ENCODE measurements at regions not wholly inside any gene's neighbourhood (a gene's known extent, or its start where the extent isn't known, plus 50 kb on each side); places are given as distances from the start of the nearest gene placed in this dataset.

DNA sequence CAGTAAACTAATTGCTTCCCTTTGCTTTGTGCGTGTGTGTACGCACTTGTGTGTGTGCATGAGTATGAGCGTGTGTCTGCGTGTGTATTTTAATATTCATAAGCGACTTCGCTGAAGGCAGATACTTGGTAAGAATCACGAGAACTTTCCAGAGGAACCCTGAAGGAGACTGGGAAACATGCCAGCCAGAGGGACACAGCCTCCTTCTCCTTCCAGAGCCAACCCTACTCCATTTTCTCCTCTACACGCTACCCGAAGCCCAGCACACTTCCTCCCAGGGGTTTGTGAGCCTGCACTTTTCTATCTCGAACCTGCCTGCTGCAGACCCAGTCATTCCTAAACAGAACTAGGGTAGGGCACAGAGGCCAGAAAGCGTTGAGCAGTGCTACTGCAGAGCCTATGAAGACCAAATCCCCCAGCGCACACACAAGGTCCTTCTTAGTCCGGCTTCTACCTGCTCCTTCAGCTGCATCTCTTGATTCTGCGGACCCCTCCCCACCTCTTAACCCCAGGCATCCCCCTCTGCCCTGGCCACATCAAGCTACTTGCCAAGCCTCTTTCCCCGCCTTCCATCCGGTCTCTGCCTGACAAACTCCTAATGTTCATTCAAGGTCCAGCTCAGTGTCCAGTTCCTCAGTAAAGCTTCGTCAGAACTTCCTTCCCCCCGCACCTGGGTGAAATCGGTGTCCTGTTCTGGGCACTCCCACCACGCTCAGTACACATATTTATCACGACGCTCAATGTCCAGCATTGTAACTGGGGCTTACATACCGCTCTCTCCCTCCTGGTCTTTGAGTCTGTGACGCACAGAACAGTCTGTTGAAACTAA is 191.8 kb downstream of the FAM43A start:
- Histone ChIP-seq H2AFZ (ENCODE audit: low read depth) (no peak overlapping the region), H3K9me3 (no peaks in the 10 kb centered on the region), H3F3A (replicated peaks; ENCODE audit: insufficient read depth) (peaks cover 5% of the 10 kb centered on the region), H3K27ac (ENCODE audit: low read depth in 2 of 2, low read length in 1 of 2) (no peak overlapping the region), H3K4me3 (ENCODE audit: low read depth in 2 of 2, low read length in 1 of 2) (no peak overlapping the region), H3K9me2 (no peaks in the 10 kb centered on the region), H3K4me2 (no peak overlapping the region), H3K36me3 (replicated peaks in 1 of 2; ENCODE audit: control insufficient read depth in 1 of 2, insufficient read depth in 2 of 2, low read length in 1 of 2) (no peaks in the 10 kb centered on the region), H3K4me1 (ENCODE audit: control insufficient read depth in 1 of 2, insufficient read depth in 2 of 2, low read depth in 1 of 2, low read length in 1 of 2) (peaks cover 7 to 25% of the 10 kb centered on the region in 2 experiments), H3K9ac (no peak overlapping the region), H3K27me3 (ENCODE audit: insufficient read depth) (no peaks in the 10 kb centered on the region), H3K79me2 (ENCODE audit: insufficient read depth) (no peaks in the 10 kb centered on the region), H4K20me1 (ENCODE audit: insufficient read depth) (no peaks in the 10 kb centered on the region)
- 86% methylated on average over 24 of the region's 24 CpGs for WGBS (ENCODE audit: low lambda C conversion rate)
- ChIA-PET POLR2A (no interaction called here), CTCF (no interaction called here)
- TF ChIP-seq TEAD4 (IDR thresholded peaks at IDR 0.05; ENCODE audit: borderline replicate concordance, insufficient read depth) (no peak), TCF12 (IDR thresholded peaks at IDR 0.05) (no peak), RCOR1 (IDR thresholded peaks at IDR 0.05; ENCODE audit: low read length) (no peak), CHD2 (IDR thresholded peaks at IDR 0.05; ENCODE audit: low read length, partially characterized antibody) (no peak), RXRA (IDR thresholded peaks at IDR 0.05; ENCODE audit: borderline replicate concordance, low read depth) (no peak), JUND (IDR thresholded peaks at IDR 0.05) (no peak), GABPA (IDR thresholded peaks at IDR 0.05; ENCODE audit: low read depth) (no peak), YY1 (IDR thresholded peaks at IDR 0.05; ENCODE audit: low read depth) (no peak), GATA2 (CRISPR knock-in tag; IDR thresholded peaks at IDR 0.05) (no peak), MXI1 (IDR thresholded peaks at IDR 0.05; ENCODE audit: low read depth, low read length) (no peak)
- TF ChIP-seq, protein P1, sequence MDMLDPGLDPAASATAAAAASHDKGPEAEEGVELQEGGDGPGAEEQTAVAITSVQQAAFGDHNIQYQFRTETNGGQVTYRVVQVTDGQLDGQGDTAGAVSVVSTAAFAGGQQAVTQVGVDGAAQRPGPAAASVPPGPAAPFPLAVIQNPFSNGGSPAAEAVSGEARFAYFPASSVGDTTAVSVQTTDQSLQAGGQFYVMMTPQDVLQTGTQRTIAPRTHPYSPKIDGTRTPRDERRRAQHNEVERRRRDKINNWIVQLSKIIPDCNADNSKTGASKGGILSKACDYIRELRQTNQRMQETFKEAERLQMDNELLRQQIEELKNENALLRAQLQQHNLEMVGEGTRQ (IDR thresholded peaks at IDR 0.05; ENCODE audit: borderline replicate concordance, low read depth, low read length), result no peak
- TF ChIP-seq, protein P2, sequence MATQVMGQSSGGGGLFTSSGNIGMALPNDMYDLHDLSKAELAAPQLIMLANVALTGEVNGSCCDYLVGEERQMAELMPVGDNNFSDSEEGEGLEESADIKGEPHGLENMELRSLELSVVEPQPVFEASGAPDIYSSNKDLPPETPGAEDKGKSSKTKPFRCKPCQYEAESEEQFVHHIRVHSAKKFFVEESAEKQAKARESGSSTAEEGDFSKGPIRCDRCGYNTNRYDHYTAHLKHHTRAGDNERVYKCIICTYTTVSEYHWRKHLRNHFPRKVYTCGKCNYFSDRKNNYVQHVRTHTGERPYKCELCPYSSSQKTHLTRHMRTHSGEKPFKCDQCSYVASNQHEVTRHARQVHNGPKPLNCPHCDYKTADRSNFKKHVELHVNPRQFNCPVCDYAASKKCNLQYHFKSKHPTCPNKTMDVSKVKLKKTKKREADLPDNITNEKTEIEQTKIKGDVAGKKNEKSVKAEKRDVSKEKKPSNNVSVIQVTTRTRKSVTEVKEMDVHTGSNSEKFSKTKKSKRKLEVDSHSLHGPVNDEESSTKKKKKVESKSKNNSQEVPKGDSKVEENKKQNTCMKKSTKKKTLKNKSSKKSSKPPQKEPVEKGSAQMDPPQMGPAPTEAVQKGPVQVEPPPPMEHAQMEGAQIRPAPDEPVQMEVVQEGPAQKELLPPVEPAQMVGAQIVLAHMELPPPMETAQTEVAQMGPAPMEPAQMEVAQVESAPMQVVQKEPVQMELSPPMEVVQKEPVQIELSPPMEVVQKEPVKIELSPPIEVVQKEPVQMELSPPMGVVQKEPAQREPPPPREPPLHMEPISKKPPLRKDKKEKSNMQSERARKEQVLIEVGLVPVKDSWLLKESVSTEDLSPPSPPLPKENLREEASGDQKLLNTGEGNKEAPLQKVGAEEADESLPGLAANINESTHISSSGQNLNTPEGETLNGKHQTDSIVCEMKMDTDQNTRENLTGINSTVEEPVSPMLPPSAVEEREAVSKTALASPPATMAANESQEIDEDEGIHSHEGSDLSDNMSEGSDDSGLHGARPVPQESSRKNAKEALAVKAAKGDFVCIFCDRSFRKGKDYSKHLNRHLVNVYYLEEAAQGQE (IDR thresholded peaks at IDR 0.05; ENCODE audit: low read depth, low read length), result no peak
- TF ChIP-seq, protein P3, sequence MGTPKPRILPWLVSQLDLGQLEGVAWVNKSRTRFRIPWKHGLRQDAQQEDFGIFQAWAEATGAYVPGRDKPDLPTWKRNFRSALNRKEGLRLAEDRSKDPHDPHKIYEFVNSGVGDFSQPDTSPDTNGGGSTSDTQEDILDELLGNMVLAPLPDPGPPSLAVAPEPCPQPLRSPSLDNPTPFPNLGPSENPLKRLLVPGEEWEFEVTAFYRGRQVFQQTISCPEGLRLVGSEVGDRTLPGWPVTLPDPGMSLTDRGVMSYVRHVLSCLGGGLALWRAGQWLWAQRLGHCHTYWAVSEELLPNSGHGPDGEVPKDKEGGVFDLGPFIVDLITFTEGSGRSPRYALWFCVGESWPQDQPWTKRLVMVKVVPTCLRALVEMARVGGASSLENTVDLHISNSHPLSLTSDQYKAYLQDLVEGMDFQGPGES (IDR thresholded peaks at IDR 0.05; ENCODE audit: low read depth, low read length), result no peak
- TF ChIP-seq, protein P4, sequence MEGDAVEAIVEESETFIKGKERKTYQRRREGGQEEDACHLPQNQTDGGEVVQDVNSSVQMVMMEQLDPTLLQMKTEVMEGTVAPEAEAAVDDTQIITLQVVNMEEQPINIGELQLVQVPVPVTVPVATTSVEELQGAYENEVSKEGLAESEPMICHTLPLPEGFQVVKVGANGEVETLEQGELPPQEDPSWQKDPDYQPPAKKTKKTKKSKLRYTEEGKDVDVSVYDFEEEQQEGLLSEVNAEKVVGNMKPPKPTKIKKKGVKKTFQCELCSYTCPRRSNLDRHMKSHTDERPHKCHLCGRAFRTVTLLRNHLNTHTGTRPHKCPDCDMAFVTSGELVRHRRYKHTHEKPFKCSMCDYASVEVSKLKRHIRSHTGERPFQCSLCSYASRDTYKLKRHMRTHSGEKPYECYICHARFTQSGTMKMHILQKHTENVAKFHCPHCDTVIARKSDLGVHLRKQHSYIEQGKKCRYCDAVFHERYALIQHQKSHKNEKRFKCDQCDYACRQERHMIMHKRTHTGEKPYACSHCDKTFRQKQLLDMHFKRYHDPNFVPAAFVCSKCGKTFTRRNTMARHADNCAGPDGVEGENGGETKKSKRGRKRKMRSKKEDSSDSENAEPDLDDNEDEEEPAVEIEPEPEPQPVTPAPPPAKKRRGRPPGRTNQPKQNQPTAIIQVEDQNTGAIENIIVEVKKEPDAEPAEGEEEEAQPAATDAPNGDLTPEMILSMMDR (IDR thresholded peaks at IDR 0.05), result no peak
- TF ChIP-seq, protein P5, sequence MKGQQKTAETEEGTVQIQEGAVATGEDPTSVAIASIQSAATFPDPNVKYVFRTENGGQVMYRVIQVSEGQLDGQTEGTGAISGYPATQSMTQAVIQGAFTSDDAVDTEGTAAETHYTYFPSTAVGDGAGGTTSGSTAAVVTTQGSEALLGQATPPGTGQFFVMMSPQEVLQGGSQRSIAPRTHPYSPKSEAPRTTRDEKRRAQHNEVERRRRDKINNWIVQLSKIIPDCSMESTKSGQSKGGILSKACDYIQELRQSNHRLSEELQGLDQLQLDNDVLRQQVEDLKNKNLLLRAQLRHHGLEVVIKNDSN (IDR thresholded peaks at IDR 0.05; ENCODE audit: borderline replicate concordance, low read depth), result no peak
- no peak for DNase-seq
